HG03378 (cell line): ENCODE measurements at regions not wholly inside any gene's neighbourhood (a gene's known extent, or its start where the extent isn't known, plus 50 kb on each side); places are given as distances from the start of the nearest gene placed in this dataset.
"Not testable (repeated sequence)": the region's sequence is repeated elsewhere in the genome, so short reads cannot be mapped to it uniquely, and the experiment has no call there.

Experiments
- ATAC-seq: cut with Tn5 transposase; IDR thresholded peaks from one replicate; pipeline ENCODE4 v1.9.1; 2021; ENCODE audit warnings: mild to moderate bottlenecking, moderate library complexity; ENCODE audit not compliant: unreplicated experiment

DNA sequence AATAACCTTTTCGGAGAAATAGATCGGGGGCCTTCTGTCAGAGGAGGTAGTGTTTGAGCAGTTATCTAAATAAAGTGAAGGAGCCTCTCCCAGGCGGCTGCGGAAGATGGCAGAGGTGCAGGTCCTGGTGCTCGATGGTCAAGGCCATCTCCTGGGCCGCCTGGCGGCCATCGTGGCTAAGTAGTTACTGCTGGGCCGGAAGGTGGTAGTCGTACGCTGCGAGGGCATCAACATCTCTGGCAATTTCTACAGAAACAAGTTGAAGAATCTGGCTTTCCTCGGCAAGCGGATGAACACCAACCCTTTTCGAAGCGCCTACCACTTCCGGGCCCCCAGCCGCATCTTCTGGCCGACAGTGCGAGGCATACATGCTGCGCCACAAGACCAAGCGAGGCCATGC is 186.1 kb downstream of the KTN1 start:
- no peak for ATAC-seq

DNA sequence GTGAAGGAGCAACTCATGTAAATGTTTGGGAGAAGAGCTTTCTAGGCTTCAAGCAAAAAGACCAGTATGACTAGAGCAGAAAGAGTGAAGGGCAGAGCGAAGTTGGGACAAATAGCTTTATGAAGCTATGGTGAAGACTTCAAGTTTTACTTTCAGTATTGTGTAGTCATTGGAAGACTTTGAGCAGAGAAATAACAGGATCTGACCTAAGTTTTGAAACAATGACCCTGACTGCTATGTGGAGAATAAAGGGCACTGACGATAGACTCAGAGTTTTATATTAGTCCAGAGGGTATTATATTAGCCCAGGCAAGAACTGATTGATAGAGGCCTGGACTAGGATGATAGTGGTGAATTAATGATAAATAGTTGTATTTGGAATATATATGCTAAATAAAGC is 187.3 kb downstream of the KTN1 start:
- no peak for ATAC-seq

DNA sequence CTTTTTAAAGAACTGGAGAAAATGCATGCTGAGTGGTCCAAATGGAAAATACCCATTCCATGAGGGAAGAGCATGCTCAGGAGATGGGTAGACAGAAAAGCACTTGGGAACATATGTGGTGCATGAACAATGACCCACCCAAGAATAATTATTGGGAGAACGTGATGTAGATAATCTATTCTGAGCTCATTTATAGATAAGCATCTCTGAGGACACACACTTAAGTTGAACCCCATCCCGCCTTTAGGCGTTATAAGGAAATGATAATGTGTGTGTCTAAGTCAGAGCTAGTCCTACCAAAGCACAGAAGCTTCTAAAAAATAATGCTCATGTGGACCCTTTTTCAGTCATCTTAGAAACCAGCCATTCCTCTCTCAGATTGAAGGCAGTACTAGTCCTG is 189.9 kb downstream of the KTN1 start:
- ATAC-seq, result no peak

DNA sequence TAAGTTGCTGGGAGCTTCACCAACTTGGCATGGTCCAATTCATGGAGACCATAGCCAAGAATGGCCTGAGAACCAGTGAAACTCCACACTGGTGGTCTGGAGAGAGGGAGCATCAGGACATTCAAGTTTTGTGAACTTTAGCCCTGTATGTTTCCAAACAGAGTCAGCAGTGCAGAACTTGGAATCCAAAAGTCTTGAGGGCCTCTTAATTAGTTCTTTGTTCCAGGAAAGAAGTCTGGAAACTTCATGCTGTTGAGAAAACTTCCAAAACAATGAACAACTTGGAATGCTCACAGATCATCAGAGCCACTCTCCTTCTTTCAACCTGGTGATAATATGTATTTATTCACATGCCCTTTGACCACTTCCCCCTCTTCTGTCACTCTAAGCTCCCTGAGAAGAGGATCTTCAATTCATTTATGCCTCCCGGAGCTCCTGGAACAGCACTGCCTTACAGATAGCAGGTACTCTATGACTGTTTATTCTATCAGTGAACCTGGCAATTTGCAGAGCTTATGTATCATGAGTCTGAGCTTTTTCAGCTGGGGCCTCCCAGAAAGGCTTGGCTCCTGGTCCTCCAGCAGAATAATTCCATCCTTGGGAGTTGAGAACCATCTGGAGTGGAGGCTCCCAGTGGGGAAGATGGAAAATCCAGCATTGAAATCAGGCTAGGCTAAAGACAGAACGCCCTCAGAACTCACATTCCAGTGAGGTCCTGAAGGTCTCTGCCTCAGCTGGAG is 191.4 kb downstream of the KTN1 start:
- no peak for ATAC-seq

DNA sequence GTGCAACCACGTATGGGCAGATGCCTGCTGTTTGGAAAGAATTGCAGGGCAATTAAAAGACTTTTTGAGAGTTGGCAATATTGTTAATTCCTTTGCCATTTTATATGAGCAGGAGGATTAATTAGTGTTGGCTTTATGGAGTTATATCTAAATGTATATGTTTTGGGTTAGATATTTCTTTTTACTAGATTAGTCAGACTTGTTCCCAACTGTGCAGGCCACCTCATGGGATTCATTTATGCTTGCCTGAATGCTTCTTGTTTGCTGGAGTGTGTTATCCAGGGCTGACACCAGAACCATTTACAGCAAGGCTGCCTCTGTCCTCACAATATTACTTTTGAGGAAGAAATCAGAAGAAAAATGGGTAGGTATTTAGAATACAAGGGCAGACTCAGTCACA is 192.5 kb downstream of the KTN1 start:
- no peak for ATAC-seq

DNA sequence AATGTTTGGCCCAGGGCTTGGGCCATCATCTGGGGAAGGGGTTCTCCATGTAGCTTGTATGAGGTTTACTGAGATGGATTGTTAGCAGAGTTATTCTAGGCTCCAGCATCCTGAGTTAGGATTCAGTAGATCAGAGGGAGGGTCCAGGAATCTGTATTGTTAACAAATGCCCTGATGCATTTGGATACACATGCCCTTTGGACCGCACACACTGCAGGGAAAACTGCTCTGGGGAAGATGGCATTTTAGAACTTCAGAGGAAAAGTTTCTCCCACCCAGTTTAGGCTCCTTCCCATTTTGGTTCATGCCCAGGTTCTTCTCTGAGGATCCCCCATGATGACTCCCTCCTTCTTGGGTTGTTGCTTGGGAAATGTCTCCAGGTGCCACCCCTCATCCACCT is 193.3 kb downstream of the KTN1 start:
- ATAC-seq, result no peak

DNA sequence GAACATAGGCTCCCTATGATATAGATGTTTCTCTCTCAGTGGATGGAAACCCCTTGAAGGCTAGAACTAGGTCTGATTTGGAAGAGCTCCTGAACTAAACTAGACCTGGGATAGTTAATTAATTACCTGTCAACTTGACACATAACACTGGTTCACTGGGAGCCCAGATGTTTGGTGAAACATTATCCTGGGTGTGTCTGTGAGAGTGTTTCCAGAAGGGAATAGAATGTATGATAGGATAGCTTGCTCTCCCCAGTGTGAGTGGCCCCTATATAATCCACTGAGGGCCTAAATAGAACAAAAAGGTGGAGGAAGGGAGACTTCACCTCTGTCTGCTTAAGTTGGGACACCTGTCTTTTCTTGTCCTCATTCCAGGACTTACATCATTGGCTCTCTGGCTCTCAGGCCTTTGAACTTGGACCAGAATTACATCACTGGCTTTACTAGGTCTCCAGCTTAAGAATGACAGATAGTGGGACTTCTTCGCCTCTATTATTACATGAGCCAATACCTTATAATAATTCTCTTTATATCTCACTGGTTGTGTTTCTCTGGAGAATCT is 194.1 kb downstream of the KTN1 start:
- no peak for ATAC-seq

DNA sequence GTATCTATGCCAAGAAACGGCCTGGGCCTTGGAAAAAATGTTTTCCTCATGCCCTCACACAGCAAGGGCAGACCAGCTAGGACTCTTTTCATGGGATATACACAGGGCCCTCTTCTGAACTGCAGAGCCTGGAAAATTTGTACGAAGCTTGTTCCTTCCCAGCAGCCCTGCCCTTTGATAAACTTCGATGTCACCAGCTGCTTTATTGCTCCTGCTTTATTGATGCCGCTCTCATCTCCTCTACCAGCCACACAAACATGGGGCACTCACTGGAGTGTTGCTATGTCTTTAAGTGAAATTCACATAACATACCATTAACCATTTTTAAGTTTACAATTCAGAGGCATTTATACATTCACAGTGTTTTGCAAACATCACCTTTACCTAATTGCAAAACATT is 197.9 kb downstream of the KTN1 start:
- ATAC-seq, result no peak

DNA sequence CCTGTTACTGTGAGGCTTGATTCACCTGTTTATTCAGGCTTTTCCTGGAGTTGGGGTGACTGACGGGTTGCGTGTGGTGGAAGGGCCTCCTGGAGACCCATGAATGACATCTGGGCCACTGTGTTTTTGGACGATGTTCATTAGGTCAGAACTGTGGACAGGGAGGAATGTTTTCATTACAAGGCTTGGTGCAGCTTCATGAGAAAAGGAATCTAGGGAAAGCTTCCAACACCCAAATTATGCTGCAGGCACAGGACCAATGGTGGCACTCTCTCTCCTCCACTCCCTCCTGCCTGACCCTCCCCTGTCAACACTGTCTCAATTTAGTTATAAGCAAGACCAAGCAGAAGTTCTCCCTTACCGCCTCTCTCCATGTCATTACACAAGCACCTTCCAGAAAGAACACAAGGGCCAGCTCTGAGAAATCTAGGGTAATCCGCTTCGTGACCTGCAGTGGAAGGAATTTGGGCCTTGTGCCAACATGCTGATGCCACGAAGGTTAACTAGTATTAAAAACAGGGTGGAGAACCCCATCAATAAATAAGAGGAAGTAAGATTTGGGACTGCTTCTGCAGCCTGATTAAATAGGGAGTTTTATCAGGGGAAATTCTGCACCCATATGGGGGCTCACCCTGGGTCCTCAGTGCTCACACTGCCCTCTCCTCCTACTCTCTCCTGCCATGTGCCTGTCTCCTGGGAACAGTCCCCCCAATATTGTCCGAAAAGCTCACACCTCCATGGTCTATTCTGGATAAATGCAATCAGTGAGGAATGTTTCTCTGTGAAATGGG is 200.3 kb downstream of the KTN1 start:
- ATAC-seq, result no peak

DNA sequence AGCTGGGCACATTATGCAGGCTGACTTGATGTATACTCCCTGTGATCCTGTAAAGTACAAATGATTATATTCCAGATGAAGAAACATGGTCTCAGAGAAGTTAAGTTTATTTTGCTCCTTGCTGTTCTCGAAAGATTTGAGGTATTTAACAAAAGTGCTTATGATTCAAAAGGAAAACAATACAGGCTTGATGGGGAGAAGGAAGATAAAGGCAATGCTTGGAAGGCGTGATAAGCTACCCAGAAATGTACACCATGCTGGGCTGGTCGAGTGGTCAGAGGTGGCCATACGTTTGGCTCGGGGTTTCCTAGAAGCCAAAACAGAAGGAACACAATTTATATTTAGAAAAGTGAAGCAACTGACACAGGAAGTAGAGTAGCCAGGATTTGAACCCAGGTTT is 201.0 kb downstream of the KTN1 start:
- ATAC-seq, result no peak

DNA sequence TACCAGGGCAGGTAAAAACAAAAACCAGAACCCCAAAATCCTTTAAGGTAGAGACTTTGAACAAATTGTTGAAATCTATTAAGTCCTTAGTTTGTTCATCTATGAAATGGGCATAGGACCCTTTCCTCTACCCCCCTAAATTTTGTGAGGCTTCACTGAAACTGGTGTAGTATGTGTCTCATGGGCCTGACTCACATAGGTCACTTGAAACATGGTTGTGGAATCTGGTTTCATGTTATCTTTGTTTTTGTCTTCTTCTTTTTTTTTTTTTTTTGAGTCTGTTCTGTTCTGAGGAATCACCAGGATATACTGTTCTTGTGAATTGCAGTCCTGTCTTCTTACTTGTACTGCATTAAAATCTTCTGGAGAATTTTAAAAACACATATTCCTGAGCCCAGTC is 202.2 kb downstream of the KTN1 start:
- no peak for ATAC-seq

DNA sequence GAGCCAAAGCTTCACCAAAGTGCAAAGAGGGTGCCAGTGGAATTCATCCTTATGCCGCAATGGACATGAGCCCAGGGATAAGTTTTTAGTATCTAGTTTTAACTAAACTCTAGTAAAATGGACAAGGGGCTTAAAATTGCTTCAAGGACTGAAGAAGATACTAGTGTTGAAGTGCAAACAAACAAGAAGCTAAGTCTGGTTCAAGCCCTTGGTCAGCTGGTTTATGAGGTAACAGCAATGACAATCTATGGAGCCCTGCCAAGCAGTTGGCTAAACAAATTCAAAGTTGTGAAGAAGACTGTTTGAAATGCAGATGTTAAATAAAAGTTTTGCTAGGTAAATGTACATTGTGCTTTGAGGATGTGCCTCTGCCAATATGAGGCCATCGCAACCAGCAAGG is 209.4 kb downstream of the KTN1 start:
- no peak for ATAC-seq

DNA sequence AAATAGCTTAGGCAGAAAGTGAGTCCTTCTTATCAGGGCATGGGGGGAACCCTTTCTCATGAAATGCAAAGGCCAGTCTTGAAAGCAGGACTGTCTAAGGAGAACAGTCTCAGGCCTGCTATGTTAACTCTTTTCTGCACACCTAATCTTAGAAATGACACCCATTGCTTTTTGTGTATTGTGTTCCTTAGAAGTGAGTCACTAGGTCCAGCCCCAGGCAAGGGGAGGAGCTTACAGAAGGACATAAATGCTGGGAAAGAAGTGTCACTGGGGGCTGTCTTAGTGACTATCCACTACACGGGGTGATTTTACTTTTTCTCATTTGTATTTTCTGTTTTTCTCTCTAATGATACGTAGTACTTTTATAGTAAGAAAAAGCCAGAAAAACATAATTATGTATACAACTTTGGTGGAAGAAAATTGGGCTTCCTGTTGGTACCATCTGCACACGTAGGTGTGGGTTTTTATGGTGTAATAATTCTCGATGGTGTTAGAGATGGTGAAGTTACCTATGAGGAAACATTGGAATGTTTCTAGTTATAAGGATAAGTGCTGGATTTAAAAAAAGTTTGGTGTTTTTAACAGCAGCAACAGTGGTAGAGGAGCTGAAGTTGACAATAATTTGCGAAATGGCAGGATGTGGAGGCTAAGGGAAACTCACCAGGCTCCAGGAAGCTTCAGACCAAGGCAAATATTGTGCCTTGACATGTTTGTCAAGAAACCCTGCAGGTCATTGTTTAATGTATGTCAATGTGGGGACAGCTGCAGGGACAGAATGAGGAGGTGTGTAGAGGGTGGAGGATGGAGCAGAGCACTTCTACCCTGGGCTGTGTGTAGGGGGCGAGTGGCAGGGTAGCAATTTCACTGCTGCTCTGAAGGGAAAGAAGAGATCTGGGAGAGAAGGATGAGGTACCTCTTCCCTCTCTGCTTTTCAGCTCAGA is 214.9 kb downstream of the KTN1 start:
- ATAC-seq, result no peak

DNA sequence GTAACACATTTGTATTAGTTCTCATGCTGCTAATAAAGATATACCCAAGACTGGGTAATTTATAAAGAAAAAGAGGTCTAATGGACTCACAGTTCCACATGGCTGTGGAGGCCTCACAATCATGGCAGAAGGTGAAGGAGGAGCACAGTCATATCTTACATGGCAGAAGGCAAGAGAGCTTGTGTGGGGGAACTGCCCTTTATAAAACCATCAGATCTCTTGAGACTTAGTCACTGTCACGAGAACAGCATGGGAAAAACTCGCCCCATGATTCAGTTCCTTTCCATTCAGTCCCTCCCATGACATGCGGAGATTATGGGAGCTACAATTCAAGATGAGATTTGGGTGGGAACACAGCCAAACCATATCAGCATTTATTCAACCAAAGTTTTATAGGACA is 216.5 kb downstream of the KTN1 start:
- not testable (repeated sequence) for ATAC-seq

DNA sequence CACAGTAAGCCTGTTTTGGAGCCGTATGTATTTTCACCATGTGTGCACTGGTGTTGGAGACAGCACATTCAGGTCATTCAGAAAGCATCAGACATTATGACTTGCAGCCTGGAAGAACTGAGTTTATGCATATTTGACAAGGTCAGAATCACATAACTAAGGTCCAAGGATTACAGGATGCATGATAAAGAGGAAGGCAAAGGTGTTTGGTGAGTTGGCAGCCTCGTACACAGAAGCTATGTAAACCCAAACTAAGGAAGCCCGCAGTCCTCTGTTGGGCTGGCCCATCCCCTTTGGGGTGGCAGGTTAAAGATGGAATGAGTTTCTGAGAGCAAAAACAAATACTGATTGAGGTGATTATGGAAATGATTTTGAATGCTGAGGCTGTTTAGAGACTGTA is 218.4 kb downstream of the KTN1 start:
- ATAC-seq, result no peak

DNA sequence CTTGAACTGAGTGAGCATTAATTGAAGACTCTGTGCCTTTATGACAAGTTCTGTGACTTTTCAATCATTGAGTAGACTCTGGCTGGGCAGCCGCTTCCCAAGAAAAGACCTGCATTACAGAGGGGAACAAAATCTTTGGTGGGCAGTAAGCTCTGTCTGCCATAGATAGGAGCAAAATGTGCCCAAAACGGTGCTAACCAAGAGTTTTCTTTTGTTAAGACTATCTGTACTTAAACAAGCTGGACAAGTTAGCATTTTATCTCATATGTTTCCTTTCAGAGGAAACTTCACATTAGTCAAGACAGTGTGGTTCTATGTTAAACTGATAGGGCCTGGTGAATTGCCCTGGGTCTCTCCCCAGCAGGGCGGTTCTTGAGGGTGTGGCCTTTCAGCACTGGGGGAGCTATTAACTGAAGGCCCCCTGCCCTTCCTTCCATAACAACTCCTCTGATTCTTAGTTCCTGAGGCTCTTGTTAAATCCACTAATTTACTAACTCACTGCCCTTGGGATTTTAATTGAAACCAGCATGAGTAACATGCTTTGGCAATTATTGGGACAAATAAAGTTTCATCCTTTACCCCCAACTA is 219.6 kb downstream of the KTN1 start:
- ATAC-seq, result no peak

DNA sequence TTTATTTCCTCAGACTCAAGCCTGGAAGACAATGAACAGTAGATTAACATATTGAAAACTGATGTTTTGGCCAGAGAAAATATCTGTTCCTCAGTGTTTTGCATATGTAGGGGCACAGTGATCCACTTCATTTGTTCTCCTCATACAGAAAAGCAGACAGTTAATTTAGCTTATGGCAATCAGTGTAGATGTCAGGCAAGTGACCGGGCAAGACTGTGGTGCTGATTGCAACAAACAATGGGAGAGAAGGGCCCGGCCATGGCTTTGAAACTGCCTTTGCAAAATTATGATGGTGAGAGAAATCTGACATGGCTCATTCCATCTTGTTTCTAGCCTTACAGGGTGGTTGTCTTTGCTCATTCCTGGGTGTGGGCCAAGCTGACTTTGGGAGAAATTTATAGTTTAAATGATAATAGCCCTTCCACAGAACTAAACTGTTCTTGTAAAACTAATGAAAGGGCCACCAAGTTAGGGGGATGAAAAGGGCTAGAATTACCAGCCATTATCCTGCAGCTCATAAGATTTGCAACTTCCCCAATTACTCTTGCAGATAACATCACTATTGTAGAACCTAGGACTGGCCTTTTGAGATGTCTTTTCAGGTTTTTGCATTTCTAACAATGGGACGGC is 220.3 kb downstream of the KTN1 start:
- no peak for ATAC-seq

DNA sequence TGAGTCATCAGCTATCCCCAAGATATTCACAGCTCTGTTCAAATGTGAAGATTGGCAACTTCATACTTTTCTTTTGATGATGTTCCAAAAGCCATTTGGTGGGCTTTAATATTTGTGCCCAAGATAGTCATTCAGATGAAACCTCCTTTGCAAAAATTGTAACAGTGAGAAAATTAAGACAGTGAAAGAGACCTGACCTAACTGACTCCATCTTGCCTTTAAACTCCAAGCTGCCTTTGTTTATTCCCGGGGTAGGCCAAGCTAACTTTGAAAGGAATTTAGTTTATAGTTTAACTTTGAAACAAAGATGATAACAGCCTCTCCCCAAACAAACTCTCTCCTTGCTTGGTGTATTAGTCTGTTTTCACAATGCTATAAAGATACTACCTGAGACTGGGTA is 221.1 kb downstream of the KTN1 start:
- no peak for ATAC-seq

DNA sequence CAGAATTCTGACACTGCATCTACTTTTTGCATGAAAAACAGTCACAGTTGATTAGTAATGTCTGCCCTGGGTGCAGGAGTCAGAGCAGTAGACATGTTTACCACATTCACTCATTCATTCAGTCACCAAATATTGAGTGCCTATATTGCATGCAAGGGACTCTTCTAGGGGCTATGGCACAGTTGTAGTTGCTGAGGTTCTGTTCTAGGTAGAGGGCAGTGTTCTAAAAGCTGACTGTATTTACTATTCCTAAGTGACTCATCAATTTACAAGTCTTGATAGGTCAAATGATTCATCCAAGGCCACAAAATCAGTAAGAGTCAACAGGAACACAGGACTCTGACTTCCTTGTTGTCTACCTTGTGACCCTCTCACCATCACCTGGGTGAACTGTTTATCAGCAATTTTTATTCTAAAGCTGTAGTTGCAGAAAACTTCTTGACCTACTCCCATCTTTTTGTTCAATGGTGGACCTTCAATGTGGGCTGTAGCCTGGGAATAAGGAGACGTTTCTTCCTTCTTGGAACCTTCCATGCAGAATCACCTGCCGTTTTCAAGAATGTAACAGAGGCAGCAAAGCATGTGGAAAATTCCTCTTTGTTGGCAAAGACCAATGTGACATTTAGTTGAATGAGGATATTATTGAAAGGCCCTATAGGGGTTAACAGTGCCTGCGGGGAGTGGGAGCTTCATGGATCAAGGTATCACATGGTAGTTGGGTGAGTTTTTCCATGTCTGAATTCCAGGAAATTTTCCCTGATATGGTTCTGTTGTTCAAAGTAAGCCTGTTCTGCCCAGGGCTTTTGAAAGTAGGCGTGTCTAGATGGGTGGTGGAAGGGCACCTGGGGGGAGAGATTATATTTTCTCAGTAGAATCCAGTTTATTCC is 223.2 kb downstream of the KTN1 start:
- ATAC-seq, result no peak
